Upper lobe of left lung (tissue), 4 donors: ENCODE measurements at regions not wholly inside any gene's neighbourhood (a gene's known extent, or its start where the extent isn't known, plus 50 kb on each side); places are given as distances from the start of the nearest gene placed in this dataset.
"Not testable (repeated sequence)": the region's sequence is repeated elsewhere in the genome, so short reads cannot be mapped to it uniquely, and the experiment has no call there.

ENCODE experiments used
- CTCF ChIP-seq, 6 experiments: fragments of 450-650 bp in 4 of 6; fragments of 200-600 bp in 2 of 6; sonication (generic) in 2 of 6; IDR thresholded peaks; one replicate each; pipeline ENCODE4 v1.5.1; 2016 to 2019; ENCODE audit warnings: antibody characterized with exemption in 6 of 6
- POLR2A ChIP-seq, 4 donors: fragments of 450-650 bp; IDR thresholded peaks; one replicate each; pipeline ENCODE4 v1.5.1; 2016 to 2017; ENCODE audit warnings: antibody characterized with exemption in 4 of 4, mild to moderate bottlenecking in 2 of 4

GRCh38 chr2:88992819-88993218 lies 301.3 kb downstream of the RPIA start:
- TF ChIP-seq CTCF, POLR2A (IDR thresholded peaks at IDR 0.05): not testable (repeated sequence)
